ENCODE measurements at regions not wholly inside any gene's neighbourhood (a gene's known extent, or its start where the extent isn't known, plus 50 kb on each side); places are given as distances from the start of the nearest gene placed in this dataset.
"Not testable (repeated sequence)": the region's sequence is repeated elsewhere in the genome, so short reads cannot be mapped to it uniquely, and the experiment has no call there.

- DNase-seq (ENCODE audit: missing footprints): no peak
- intact Hi-C loops (cut with DNase I): no loop called here
- no peak for ATAC-seq
Measured at GRCh38 chr5:37940931-37941623, 101.2 kb upstream of the GDNF start.

DNA sequence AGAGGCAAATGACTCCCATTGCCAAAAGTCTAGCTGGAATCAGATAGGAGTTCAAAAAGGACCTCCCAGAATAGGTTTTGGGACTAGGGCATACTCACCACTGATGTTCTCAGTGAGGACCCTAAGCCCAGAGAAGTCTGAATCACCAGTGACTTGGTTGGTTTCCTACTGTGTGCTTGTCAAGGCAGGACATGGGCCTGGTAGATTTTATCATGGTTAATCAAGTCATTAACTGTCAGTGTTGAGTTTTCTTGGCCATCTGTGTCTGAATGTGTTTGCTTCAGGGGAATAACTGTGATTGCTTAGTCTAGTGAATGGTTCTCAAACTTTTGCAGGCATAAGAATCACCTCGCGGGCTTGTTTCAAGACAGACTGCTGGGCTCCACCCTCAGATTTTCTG lies 99.0 kb upstream of the GDNF start:
- DNase-seq (ENCODE audit: missing footprints): no peak
- intact Hi-C loops (cut with DNase I): no loop called here
- ATAC-seq: no peak

DNA sequence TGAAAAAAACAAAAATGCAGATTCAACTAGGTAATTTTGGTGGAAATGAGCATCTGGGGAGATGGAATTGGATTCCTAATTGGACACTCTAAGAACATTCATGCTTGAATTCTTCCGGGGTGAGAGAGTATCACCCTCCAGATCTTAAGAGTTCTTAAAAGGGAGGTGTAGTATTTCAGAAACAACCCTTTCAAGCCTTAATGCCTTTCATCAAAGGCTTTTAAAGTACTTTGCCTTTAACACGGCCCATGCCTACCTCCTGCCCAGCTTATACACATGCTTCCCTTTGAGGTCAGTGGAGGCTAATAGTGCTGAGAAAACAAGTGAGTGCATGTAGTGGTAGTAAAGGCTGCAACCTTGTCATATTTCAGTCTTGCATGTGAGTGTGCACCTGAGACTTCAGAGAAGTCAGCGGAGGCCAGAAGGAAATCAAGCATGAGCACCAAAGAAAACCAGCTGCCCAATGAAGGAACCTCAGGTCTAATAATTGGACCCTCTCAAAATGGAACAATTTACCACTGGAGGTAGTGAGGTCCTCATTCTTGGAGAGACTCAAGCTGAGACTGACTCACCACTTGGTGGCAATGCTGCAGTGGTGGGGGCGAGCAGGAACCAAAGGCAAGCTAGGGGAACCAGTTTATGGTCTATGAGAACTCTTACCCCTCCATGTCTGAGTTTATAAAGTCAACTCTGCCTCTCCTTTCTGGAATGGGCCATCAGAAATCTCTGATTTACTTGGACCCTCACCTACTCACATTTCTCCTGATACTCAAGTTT lies 98.4 kb upstream of the GDNF start:
- intact Hi-C loops (cut with DNase I): no loop called here
- no peak for DNase-seq (ENCODE audit: missing footprints)
- no peak for ATAC-seq

- ATAC-seq: no peak
- DNase-seq (ENCODE audit: missing footprints): no peak
- intact Hi-C loops (cut with DNase I): no loop called here
Measured at GRCh38 chr5:37936091-37936490, 96.2 kb upstream of the GDNF start.

DNA sequence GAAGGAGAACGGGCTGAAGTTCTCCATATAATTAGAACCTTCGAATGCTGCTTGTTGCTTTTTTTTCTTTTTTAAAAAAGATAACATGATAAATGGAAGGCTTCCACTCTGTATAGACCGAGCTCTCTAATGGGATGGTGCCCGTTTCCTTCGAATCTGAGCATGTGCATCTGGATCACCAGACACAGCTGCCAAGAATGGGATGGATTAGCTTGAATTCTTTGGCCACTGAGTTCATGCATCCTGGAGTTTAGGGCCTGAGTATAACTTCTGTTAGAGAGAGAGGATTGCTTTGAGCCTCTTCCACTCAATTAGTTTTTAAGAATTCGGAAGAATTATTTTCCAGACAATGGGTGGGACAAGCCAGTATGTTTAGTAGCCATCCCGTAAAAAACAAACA lies 93.7 kb upstream of the GDNF start:
- peak; percentile 31 for ATAC-seq

DNA sequence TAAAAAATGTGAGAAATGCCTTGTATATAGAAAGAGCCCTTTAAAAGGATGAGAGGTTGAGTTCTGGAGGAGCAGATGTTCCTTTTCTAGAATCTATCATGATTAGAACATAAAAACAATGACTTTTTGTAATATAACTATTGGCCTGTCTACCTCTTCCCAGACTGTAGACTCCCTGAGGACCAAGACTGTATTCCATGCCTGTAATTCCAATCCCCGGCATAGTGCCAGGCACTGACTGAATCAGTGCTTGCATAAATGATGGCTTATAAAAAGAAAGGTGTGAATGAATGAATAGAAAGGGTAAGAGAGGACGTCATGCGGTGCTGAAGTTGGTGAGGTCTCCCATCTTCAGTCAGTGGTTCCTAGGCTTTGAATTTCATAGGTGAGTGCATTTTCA lies 92.6 kb upstream of the GDNF start:
- ATAC-seq: peak; percentile 67
- intact Hi-C loops (cut with DNase I): no loop called here
- DNase-seq (ENCODE audit: missing footprints): no peak

More for the DNA sequence above, 93.7 kb upstream of the GDNF start:
- intact Hi-C loops (cut with DNase I): no loop called here
- no peak for DNase-seq (ENCODE audit: missing footprints)

- DNase-seq (ENCODE audit: missing footprints) (no peak), ATAC-seq (no peak)
- intact Hi-C loops (cut with DNase I): no loop called here
Measured at GRCh38 chr5:37931541-37931940, 91.7 kb upstream of the GDNF start.

GRCh38 chr5:37930350-37930749 lies 90.5 kb upstream of the GDNF start:
- ATAC-seq (no peak), DNase-seq (ENCODE audit: missing footprints) (no peak)
- intact Hi-C loops (cut with DNase I): no loop called here

DNA sequence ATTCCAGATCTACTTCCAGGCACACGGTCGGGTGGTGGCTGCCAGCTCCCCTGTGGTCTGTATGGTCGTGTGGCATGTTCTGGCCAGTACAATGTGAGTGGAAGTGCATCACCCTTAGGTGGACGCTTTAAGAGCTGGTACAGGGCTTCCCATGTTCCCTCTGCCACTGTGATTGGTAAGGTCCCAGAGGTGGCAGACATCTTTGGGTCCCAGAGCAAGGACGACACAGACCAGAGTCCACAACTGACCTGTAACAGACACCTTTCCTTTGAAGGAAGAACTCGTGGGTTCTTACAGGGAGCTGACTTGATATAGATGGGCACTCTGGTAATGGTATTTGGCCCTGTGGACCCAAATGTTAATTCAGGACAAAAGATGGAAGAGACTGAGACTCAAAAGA lies 90.0 kb upstream of the GDNF start:
- intact Hi-C loops (cut with DNase I): no loop called here
- DNase-seq (ENCODE audit: missing footprints) (no peak), ATAC-seq (no peak)

DNA sequence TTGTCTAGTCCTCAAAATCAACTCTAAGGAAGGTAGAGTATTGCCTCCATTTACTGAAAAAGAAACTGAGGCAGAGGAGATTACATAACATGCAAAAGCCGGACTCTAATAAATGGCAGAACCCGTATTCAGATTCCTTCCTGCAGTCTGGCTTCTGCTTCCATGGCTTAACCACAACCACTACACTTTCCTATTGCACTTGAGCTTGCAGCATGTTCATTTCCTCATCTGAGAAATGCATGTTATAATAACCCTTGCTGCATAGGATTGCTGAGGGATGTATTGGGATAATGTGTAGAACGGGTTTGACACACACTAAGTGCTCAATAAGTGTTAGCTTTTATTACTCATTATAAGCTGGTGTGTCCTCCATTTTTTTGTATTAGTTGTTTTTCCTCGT lies 87.9 kb upstream of the GDNF start:
- DNase-seq (ENCODE audit: missing footprints); ATAC-seq; intact Hi-C loops (cut with DNase I): not testable (repeated sequence)

DNA sequence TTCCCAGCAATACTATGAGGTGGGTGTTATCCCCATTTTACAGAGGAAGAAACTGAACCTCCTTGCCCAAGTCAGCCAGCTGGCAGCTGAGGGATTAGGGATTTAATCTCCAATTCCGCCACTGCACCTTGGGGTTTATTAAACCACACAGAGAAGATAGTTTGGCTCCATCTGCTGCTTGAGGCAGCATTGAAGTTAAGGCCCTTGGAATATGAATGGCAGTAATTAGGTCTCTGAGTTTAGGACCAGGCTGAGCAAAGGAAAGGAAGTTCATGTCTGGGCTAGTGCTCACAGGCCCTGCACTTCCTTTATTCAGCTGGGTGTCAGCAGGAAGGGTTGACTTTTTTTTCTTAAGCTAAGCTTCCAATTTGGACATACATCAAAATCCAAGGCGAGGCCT lies 86.9 kb upstream of the GDNF start:
- intact Hi-C loops (cut with DNase I): no loop called here
- ATAC-seq (no peak), DNase-seq (ENCODE audit: missing footprints) (no peak)

GRCh38 chr5:37921452-37921851 lies 81.6 kb upstream of the GDNF start:
- intact Hi-C loops (cut with DNase I): no loop called here
- DNase-seq (ENCODE audit: missing footprints): no peak
- ATAC-seq: no peak

GRCh38 chr5:37918424-37918823 lies 78.6 kb upstream of the GDNF start:
- DNase-seq (ENCODE audit: missing footprints) (no peak), ATAC-seq (peak; percentile 92)
- intact Hi-C loops (cut with DNase I): no loop called here

DNA sequence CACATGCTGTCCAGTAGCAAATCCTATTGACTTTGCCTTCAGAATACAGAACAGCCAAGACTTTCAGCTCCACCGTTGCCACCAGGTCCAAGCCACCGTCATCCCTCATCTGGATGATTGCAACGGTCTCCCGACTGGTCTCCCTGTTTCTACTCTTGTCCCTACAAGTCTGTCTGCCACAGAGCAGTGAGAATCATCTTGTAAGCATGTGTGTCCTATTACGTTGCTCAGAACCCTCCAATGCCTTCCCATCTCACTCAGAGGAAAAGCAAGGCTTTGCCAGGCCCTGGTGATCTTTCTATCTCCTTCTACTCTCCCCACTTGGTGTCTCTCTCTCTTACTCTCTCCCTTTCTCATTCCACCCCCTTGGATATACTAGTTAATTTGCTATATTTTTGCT lies 76.7 kb upstream of the GDNF start:
- intact Hi-C loops (cut with DNase I): no loop called here

GRCh38 chr5:37915097-37915736 lies 75.4 kb upstream of the GDNF start:
- ATAC-seq (no peak), DNase-seq (ENCODE audit: missing footprints) (no peak)
- intact Hi-C loops (cut with DNase I): no loop called here

More for the DNA sequence above, 76.7 kb upstream of the GDNF start:
- DNase-seq (ENCODE audit: missing footprints) (no peak), ATAC-seq (no peak)

DNA sequence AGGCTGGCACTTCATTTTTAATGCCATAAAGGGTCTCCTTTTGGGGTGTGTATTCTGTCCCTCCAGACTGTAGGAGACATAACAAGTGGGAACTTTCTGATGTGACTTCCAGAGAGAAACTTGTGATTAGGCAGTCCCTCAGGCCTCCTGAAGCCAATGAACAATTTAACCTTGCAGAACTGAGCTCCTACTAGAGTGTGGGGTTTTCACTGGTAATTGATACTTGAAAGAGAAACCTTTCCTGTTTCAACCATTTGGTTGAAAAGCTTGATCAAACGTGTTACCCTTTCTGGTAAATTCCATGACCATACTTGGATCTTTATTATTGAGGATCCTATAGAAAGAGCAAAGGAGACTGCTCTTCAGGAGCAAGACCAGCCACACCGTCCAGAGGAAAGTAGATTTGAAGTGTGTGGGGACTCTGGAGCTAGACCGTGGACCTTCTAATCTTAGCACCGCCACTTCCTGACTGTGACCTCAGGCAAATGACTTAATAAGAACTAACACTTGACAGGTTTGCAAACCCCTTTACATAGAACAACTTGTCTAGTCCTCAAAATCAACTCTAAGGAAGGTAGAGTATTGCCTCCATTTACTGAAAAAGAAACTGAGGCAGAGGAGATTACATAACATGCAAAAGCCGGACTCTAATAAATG lies 69.9 kb upstream of the GDNF start:
- ATAC-seq; intact Hi-C loops (cut with DNase I); DNase-seq (ENCODE audit: missing footprints): not testable (repeated sequence)

- intact Hi-C loops (cut with DNase I): no loop called here
- ATAC-seq: peak; percentile 44
Measured at GRCh38 chr5:37906416-37906815, 66.6 kb upstream of the GDNF start.

GRCh38 chr5:37905230-37905629 lies 65.4 kb upstream of the GDNF start:
- intact Hi-C loops (cut with DNase I): no loop called here
- ATAC-seq (no peak), DNase-seq (ENCODE audit: missing footprints) (no peak)

More at GRCh38 chr5:37906416-37906815, 66.6 kb upstream of the GDNF start:
- no peak for DNase-seq (ENCODE audit: missing footprints)

DNA sequence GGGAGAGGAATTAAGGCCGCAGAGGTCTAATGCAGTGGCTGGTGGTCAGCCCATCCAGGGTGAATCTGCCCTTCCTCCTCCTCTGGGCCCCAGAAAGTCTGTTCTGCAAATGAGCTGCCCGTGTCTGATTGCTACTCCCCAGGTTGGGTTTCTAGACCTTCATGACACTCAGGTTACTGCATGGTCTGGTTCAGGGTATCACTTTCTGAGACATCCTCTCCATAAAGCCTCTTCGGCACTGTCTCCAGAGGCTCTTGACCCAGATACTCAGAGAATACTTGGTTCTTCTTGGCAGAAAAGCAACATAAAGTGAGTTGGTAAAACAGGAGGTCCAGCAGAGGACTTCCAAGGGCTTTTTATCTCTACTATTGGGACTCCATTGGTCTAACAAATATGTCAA lies 62.5 kb upstream of the GDNF start:
- DNase-seq (ENCODE audit: missing footprints): no peak
- intact Hi-C loops (cut with DNase I): loop anchor here (5.0 kb wide), 1 partner anchor 65 kb away; no protein-coding TSS in a partner anchor
- no peak for ATAC-seq

All from Right ventricle myocardium inferior (tissue), 1 donor.